GM11168 (cell line): ENCODE measurements at regions not wholly inside any gene's neighbourhood (a gene's known extent, or its start where the extent isn't known, plus 50 kb on each side); places are given as distances from the start of the nearest gene placed in this dataset.

ENCODE experiments used
- in situ Hi-C: fragments of 300-500 bp; cut with MboI; formaldehyde crosslinking; loops from one replicate; pipeline ENCODE4 v1.12.0; 2022; ENCODE audit warnings: low sequenced_read_pairs; ENCODE audit not compliant: unreplicated experiment

DNA sequence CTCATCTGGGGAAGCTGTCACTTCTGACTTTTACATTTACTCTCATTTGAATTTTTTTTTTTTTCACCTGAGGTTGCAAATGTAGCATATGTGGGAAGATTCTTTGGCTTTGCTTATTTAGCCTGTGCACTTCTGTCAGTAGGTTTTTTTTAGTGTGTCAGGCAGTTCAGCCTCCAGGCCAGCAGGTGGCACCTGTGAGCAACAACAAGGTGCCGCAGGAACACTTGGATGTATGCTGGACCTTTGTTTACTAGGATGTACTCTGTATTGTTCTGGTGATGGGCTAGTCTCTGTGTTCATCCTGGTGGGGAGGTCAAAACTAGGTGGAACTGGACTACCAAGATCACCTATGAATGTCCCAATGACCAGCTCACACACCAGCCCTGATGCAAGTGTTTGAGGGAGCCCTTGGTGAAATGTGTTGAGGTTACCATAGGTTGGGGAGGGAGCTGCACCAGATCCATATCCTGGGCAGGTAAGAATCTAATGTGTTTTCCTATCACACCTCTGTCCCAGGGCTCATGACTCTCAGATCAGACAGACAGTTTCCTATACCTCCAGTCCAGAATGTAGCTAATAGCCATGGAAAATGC lies 618.2 kb downstream of the BRINP3 start:
- in situ Hi-C loops = no loop called here

DNA sequence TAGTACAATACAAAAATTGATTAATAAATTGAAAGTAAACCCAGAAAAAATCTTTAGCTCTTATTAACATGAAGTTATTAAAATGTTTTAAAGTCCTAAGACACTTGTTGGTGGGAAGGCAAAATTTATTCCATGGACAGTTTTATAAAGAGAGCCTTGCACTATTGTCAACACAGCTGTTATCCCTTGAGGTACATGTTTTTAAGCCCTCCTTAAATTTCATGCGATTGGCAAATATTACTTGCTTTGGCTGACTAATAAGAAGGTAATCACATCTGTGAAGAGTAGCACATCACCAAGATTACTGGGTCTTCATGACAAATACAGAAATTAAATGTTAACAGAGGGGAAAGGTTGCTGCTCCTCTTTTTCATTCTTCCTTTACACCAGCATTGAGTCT lies 611.1 kb downstream of the BRINP3 start:
- in situ Hi-C loops = no loop called here

DNA sequence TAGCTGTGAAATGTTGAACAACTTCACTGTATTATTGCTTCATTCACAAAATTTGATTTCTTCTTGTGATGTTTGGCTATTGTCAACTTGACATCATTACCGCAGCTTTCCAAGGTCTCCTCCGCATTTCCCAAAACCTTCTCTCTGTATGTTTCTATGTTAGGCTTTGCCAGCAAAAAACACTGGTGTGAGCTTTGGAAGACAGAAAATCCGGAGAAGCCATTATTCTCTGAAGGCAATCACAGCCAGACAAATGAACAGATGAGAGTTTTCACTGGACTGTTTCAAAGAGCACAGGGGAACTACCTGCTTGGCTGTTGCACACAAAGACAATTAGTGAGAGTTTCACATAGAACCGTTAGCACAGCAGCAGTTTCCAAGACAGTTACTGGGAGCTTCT lies 609.6 kb downstream of the BRINP3 start:
- in situ Hi-C loops = no loop called here

DNA sequence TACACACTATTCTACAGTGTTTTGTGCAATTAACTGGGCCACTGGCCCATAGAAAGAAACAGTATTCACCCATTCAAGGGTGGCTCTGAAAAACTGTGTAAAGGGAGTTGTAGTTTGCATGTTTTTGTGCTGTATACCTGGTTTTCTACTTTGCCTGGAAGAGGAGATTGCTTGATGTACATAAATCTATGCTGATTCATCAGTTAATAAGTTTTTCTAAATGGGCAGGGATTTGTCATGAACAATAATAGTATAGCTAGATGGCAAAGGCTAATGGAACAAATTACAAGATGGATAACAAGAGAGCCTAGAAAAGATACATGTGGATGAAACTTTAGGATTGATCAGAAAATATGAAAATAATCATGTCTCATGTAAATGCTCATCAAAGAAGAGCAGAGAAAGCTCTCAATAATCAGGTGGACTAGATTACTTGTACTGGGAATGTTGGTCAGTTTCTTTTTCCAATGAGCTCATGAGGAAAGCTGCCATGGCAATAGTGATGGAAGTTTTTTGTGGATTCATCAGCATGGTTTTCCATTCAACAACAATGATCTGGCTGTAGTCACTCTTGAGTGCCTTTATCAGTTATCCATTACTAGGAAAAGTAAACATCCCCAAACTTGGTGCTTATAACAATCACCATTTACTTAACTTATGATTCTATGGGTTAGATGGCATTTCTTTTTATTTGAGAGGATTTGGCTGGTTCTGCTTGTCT lies 602.8 kb downstream of the BRINP3 start:
- in situ Hi-C loops = no loop called here

GRCh38 chr1:189880135-189880534 lies 597.5 kb downstream of the BRINP3 start:
- in situ Hi-C loops = no loop called here

GRCh38 chr1:189899686-189900425 lies 577.8 kb downstream of the BRINP3 start:
- in situ Hi-C loops = no loop called here

- in situ Hi-C loops = no loop called here
Measured at GRCh38 chr1:189904509-189904908, 573.2 kb downstream of the BRINP3 start.

DNA sequence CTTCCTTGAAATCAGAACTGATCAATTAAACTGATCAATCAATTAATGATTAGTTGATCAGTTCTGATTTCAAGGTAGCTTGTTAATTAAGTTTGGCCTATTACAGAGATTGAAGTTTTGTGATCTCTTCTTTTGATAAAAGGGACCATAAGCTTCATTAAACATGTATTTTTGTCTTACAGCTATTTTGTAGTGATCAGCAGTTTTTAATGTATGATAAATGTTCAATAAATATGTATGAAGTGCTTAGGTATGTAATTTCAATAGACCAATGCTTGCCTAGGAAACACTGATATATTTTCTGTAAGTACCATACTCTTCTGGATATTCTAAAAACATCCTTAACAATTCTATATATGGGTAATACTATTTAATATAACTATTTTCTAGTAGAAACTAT lies 569.6 kb downstream of the BRINP3 start:
- in situ Hi-C loops = no loop called here

DNA sequence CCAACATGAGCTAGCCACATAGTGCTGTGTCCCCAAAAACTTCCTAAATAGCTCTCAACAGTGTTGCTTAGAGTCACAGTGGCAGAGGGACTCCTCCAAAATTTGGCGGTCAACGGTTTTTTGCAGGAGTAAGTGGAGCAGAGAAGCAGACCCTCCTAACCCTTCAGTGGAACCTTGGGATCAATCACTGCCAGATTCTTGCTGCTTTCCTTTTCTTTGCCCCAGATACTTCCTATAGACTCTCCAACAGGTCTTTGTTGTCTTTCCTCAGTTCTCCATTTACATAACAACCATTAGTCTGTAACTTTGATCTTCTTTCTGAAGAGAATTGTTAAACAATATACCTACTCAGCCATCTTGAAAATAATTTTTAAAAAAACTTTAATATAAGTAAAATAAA lies 556.1 kb downstream of the BRINP3 start:
- in situ Hi-C loops = no loop called here

DNA sequence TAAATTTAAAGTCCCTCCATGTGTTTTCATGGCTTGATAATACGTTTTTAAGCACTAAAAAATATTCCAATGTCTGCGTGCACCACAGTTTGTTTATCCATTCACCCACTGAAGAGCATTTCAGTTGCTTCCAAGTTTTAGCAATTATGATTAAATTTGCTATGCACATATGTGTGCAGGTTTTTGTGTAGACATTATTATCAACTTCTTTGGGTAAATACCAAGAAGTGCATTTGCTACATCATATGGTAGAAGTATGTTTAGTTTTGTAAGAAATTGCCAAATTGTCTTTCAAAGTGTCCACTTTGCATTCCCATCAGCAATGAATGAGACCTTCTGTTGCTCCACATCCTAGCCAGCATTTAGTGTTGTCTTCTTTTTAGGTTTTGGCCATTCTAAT lies 550.0 kb downstream of the BRINP3 start:
- in situ Hi-C loops = no loop called here

DNA sequence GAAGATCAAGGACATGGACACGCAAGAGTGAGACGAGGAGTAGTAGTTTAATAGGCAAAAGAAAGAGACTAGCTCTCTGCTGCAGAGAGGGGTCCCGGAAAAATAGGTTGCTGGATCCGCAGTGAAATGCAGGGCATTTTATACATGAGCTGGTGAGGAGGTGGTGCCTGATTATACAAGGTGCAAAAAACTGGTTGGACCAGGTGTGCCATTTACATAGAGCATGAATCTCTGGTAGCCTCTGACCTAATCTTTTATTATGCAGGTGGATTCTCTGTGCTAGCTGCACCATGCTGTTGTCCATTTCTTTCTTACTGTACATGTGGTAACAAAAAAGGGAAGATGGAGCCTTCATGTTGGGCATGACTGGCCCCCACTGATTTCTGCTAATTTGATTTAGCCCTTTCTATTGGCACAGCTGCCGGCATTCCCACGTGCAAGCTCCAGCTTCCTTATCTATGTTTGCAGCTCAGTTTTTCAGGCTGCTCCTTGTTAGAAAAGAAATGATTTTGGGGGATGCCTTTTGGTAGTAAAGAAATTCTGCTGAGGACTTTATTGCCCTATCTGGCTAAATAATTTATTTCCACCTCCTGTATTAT lies 548.1 kb downstream of the BRINP3 start:
- in situ Hi-C loops = no loop called here

GRCh38 chr1:189936861-189937260 lies 540.8 kb downstream of the BRINP3 start:
- in situ Hi-C loops = no loop called here

- in situ Hi-C loops = no loop called here
Measured at GRCh38 chr1:189939967-189940366, 537.7 kb downstream of the BRINP3 start.

DNA sequence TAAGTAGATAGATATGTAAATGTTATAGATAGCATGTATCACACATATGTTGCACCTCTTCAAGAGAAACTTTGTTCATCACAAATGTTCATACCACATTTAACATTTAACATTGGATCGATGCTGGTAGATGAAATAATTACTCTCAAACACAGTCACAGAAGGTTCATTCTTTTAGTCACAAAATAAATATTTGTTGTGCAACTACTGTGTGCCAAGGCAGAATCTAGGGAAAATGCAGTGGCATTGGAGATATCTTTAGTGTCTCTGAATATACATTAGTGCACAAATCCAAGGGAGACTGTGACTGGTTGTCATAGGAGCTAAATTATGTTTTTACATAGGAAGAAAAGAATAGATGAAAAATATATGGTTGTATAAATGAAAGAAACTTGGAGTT lies 535.7 kb downstream of the BRINP3 start:
- in situ Hi-C loops = no loop called here

- in situ Hi-C loops = no loop called here
Measured at GRCh38 chr1:189958756-189959155, 518.9 kb downstream of the BRINP3 start.

DNA sequence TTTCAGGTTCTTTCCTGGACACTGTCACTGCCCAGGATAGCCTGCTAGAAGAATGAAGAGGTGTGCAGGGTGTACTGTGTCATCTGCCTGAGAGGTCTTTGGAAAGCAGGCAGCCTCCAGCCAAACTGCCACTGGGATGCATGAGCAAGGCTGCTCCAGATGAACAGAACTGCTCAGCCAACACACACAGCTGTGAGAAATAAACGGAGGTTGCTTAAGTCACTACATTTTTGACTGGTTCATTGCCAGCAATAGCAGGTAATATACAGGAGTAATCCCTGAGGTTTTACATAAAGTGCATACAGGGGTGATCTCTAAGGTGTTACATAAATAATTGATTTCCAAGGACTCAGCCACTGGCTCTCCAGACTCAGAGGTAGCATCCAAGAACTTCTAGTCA lies 516.9 kb downstream of the BRINP3 start:
- in situ Hi-C loops = no loop called here

DNA sequence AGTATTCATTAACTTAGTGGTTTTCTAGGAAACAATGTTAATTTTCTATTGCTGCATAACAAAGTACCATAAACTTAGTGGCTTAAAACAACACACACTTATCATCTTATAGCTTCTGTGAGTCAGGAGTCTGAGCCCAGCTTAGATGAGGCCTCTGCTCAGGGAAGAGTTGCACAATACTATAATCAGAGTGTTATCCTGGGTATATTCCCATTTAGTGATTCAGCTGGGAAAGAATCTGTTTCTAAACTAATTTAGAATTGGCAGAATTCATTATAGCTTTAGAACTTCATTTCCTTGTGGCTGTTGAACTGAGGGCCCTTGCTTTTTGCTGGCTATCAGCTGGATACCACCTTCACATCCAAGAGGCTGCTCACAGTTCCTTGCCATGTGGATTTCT lies 515.5 kb downstream of the BRINP3 start:
- in situ Hi-C loops = no loop called here

- in situ Hi-C loops = no loop called here
Measured at GRCh38 chr1:189970331-189971230, 507.1 kb downstream of the BRINP3 start.

GRCh38 chr1:189971656-189972055 lies 506.0 kb downstream of the BRINP3 start:
- in situ Hi-C loops = no loop called here

DNA sequence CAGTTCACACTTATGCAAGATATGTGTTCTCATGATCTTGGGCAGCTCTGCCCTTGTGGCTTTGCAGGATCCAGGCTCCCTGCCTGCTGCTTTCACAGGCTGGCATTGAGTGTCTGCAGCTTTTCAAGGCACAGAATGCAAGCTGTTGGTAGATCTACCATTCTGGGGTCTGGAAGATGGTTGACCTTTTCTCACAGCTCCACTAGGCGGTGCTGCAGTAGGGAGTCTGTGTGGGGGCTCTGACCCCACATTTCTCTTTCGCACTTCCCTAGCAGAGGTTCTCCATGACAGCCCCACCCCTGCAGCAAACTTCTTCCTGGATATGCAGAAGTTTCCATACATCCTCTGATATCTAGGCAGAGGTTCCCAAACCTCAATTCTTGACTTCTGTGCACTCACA lies 500.5 kb downstream of the BRINP3 start:
- in situ Hi-C loops = no loop called here
